ENCODE measurements at regions not wholly inside any gene's neighbourhood (a gene's known extent, or its start where the extent isn't known, plus 50 kb on each side); places are given as distances from the start of the nearest gene placed in this dataset.

- TF ChIP-seq POLR2A (IDR thresholded peaks at IDR 0.05): no peak
- no peak for TF ChIP-seq CTCF (IDR thresholded peaks at IDR 0.05)
Observed at GRCh38 chr2:238614376-238614775, 187.6 kb downstream of the ASB1 start.
